B cell (primary cell): ENCODE measurements at regions not wholly inside any gene's neighbourhood (a gene's known extent, or its start where the extent isn't known, plus 50 kb on each side); places are given as distances from the start of the nearest gene placed in this dataset.

Experiments used
- ATAC-seq: fragments of 200-7000 bp; cut with Tn5 transposase; one replicate; pipeline ENCODE4 v1.10.0; 2021; ENCODE audit warnings: low read depth, mild to moderate bottlenecking, moderate number of reproducible peaks, moderate library complexity
- CTCF ChIA-PET: fragments of 350-600 bp; sonication (Branson Sonifier 250); formaldehyde crosslinking; loops from one replicate; lab custom pipeline; 2021; ENCODE audit warnings: antibody characterized with exemption, inconsistent platforms; lab: Charles Lee
- POLR2A ChIA-PET: fragments of 350-600 bp; sonication (Branson Sonifier 250); formaldehyde crosslinking; loops from one replicate; lab custom pipeline; 2021; ENCODE audit warnings: antibody characterized with exemption; lab: Charles Lee
- DNase-seq: peaks from one replicate; pipeline ENCODE4 v3.0.0; 2013
- H2AFZ ChIP-seq: 2 replicates; pipeline ENCODE4 v1.6.1; 2012; ENCODE audit warnings: mild to moderate bottlenecking, low read depth, low read length; ENCODE audit not compliant: insufficient read depth, poor library complexity, severe bottlenecking
- H3K27ac ChIP-seq, 2 donors: 1 replicate in 1 of 2; 2 replicates in 1 of 2; pipeline ENCODE4 v1.5.1; 2012 to 2013; ENCODE audit warnings: low read length in 2 of 2, mild to moderate bottlenecking in 2 of 2, moderate library complexity in 1 of 2
- H3K27me3 ChIP-seq, 4 experiments: fragments of 200-600 bp in 1 of 4; sonication (generic) in 1 of 4; replicated peaks in 1 of 4; 1 replicate in 2 of 4; 2 replicates in 2 of 4; pipeline versions ENCODE4 v1.6.1 to v1.7.0; 2013 to 2016; ENCODE audit warnings: low read length in 3 of 4, mild to moderate bottlenecking in 2 of 4, mixed read lengths in 1 of 4, moderate library complexity in 1 of 4; ENCODE audit not compliant: insufficient read depth in 4 of 4, control insufficient read depth in 3 of 4; ENCODE audit errors: control extremely low read depth in 1 of 4
- H3K36me3 ChIP-seq, 2 experiments: replicated peaks in 1 of 2; 1 replicate in 1 of 2; 2 replicates in 1 of 2; pipeline versions ENCODE4 v1.6.1 to v1.7.1; 2013; ENCODE audit warnings: low read length in 1 of 2; ENCODE audit not compliant: insufficient read depth in 2 of 2, control insufficient read depth in 1 of 2; ENCODE audit errors: control extremely low read depth in 1 of 2, extremely low read depth in 1 of 2
- H3K4me1 ChIP-seq, 2 donors: fragments of 200-600 bp in 1 of 2; sonication (generic) in 1 of 2; 1 replicate in 1 of 2; 2 replicates in 1 of 2; pipeline versions ENCODE4 v1.5.1 to v1.6.1; 2013 to 2017; ENCODE audit warnings: low read length in 2 of 2; ENCODE audit not compliant: control insufficient read depth in 2 of 2, insufficient read depth in 2 of 2
- H3K4me2 ChIP-seq: replicated peaks from 2 replicates; pipeline ENCODE3; 2012; ENCODE audit warnings: mild to moderate bottlenecking, low read depth, low read length; ENCODE audit not compliant: poor library complexity, severe bottlenecking
- H3K4me3 ChIP-seq, 5 experiments: fragments of 200-600 bp in 1 of 5; sonication (generic) in 1 of 5; 1 replicate in 3 of 5; 2 replicates in 2 of 5; pipeline versions ENCODE4 v1.5.1 to v1.7.0; 2011 to 2016; ENCODE audit warnings: low read length in 4 of 5, mild to moderate bottlenecking in 4 of 5, low read depth in 2 of 5, control low read depth in 1 of 5, moderate library complexity in 1 of 5; ENCODE audit not compliant: insufficient read depth in 1 of 5; ENCODE audit errors: control extremely low read depth in 1 of 5, extremely low read depth in 1 of 5
- H3K79me2 ChIP-seq: fragments of 200-600 bp; sonication (generic); one replicate; pipeline ENCODE4 v1.6.0; 2016; ENCODE audit warnings: low read length; ENCODE audit not compliant: control insufficient read depth, insufficient read depth
- H3K9ac ChIP-seq: fragments of 200-600 bp; sonication (generic); 2 replicates; pipeline ENCODE4 v1.6.1; 2017; ENCODE audit warnings: mild to moderate bottlenecking, low read length, moderate library complexity
- H3K9me3 ChIP-seq, 3 donors: one replicate each; pipeline versions ENCODE4 v1.6.1 to v1.7.1; 2013; ENCODE audit warnings: low read length in 2 of 3; ENCODE audit not compliant: control insufficient read depth in 2 of 3, insufficient read depth in 1 of 3; ENCODE audit errors: control extremely low read depth in 1 of 3
- H4K20me1 ChIP-seq: 2 replicates; pipeline ENCODE4 v1.6.0; 2012; ENCODE audit warnings: mild to moderate bottlenecking, low read length; ENCODE audit not compliant: insufficient read depth, control insufficient read depth, poor library complexity, severe bottlenecking
- H3K27ac Mint-ChIP-seq: one replicate; pipeline ENCODE4 v1.8.0; 2021; ENCODE audit warnings: mixed read lengths
- H3K27me3 Mint-ChIP-seq: one replicate; pipeline ENCODE4 v1.8.0; 2021; ENCODE audit warnings: mixed read lengths
- H3K4me1 Mint-ChIP-seq: one replicate; pipeline ENCODE4 v1.8.0; 2021; ENCODE audit warnings: mixed read lengths
- H3K4me3 Mint-ChIP-seq: one replicate; pipeline ENCODE4 v1.8.0; 2021; ENCODE audit warnings: mixed read lengths
- H3K9me3 Mint-ChIP-seq: one replicate; pipeline ENCODE4 v1.8.0; 2022; ENCODE audit warnings: mixed read lengths; ENCODE audit not compliant: insufficient read depth
- CTCF ChIP-seq: fragments of 200-600 bp; IDR thresholded peaks from one replicate; pipeline ENCODE4 v1.8.0; 2022; ENCODE audit warnings: antibody characterized with exemption, mild to moderate bottlenecking
- EZH2 ChIP-seq: IDR thresholded peaks from 2 replicates; pipeline ENCODE4 v1.6.1; 2012; ENCODE audit warnings: borderline replicate concordance, low read depth, mild to moderate bottlenecking, moderate library complexity, low read length; ENCODE audit not compliant: insufficient read depth, poor library complexity, severe bottlenecking
- intact Hi-C: fragments of 100-400 bp; cut with micrococcal nuclease; formaldehyde crosslinking; loops from one replicate; pipeline ENCODE4 v1.10.0; 2022

- no peaks in the 10 kb centered on the region for H3K9me3 Mint-ChIP-seq
- intact Hi-C loops = no loop called here
- peaks cover 7 to 8% of the 10 kb centered on the region in 2 donors for H3K4me1 ChIP-seq
- TF ChIP-seq CTCF = no peak
- no peak for TF ChIP-seq EZH2
- H3K4me3 ChIP-seq = no peak overlapping the region
- no peaks in the 10 kb centered on the region for H3K79me2 ChIP-seq
- H2AFZ ChIP-seq = no peak overlapping the region
- POLR2A ChIA-PET = no interaction called here
- peaks cover 0 to 5% (median 2%) of the 10 kb centered on the region in 4 experiments for H3K27me3 ChIP-seq
- H3K4me3 Mint-ChIP-seq = no peak overlapping the region
- peaks cover 0 to 3% (median 0%) of the 10 kb centered on the region in 3 donors for H3K9me3 ChIP-seq
- H3K36me3 ChIP-seq = no peaks in the 10 kb centered on the region
- ATAC-seq = no peak
- H3K27ac ChIP-seq = no peak overlapping the region
- peaks cover 16% of the 10 kb centered on the region for H3K4me1 Mint-ChIP-seq
- H3K27me3 Mint-ChIP-seq = peaks cover 28% of the 10 kb centered on the region
- CTCF ChIA-PET = interaction anchor here (1.3 kb wide), 1 partner anchor 17 kb away, joined by 3 read pairs; no protein-coding TSS in a partner anchor
- no peak overlapping the region for H3K9ac ChIP-seq
- no peak overlapping the region for H3K27ac Mint-ChIP-seq
- no peaks in the 10 kb centered on the region for H4K20me1 ChIP-seq
- no peak overlapping the region for H3K4me2 ChIP-seq
- DNase-seq = no peak
These were observed 180.0 kb upstream of the ANK3 start for GRCh38 chr10:60569681-60570080.

- Mint-ChIP-seq H3K27me3 (peaks cover 10% of the 10 kb centered on the region), H3K4me3 (no peak overlapping the region), H3K27ac (no peak overlapping the region), H3K4me1 (peaks cover 4% of the 10 kb centered on the region), H3K9me3 (no peaks in the 10 kb centered on the region)
- no peak overlapping the region for H3K9ac ChIP-seq
- no peaks in the 10 kb centered on the region for H3K36me3 ChIP-seq
- H2AFZ ChIP-seq = no peak overlapping the region
- no peaks in the 10 kb centered on the region for H3K4me1 ChIP-seq
- DNase-seq (no peak), ATAC-seq (no peak)
- H3K79me2 ChIP-seq = no peaks in the 10 kb centered on the region
- no peaks in the 10 kb centered on the region for H3K27me3 ChIP-seq
- H3K9me3 ChIP-seq = peaks cover 0 to 3% (median 0%) of the 10 kb centered on the region in 3 donors
- H3K27ac ChIP-seq = no peak overlapping the region
- ChIA-PET CTCF (no interaction called here), POLR2A (no interaction called here)
- no peaks in the 10 kb centered on the region for H4K20me1 ChIP-seq
- intact Hi-C loops = no loop called here
- TF ChIP-seq CTCF (no peak), EZH2 (no peak)
- no peak overlapping the region for H3K4me2 ChIP-seq
- no peak overlapping the region for H3K4me3 ChIP-seq
These were observed 176.4 kb upstream of the ANK3 start for GRCh38 chr10:60566096-60566495.
